ENCODE measurements at regions not wholly inside any gene's neighbourhood (a gene's known extent, or its start where the extent isn't known, plus 50 kb on each side); places are given as distances from the start of the nearest gene placed in this dataset.

GRCh38 chr17:45729294-45729907, 54.7 kb upstream of the CRHR1 start:
- Histone ChIP-seq H3K4me1 (ENCODE audit: control insufficient read depth in 1 of 2, low read depth in 2 of 2) (no peaks in the 10 kb centered on the region), H3K9me3 (peaks cover 12% of the 10 kb centered on the region), H3K4me3 (no peak overlapping the region), H3K36me3 (no peaks in the 10 kb centered on the region), H3K27ac (no peak overlapping the region), H3K27me3 (replicated peaks; ENCODE audit: insufficient read depth) (no peaks in the 10 kb centered on the region)
- no peak for ATAC-seq (ENCODE audit: insufficient number of reproducible peaks, low FRiP score, low read depth)
- no peak for TF ChIP-seq CTCF (IDR thresholded peaks at IDR 0.05)
- DNase-seq (ENCODE audit: low spot score): no peak

GRCh38 chr17:45730192-45730591, 53.9 kb upstream of the CRHR1 start:
- H3K36me3 ChIP-seq: no peaks in the 10 kb centered on the region
- TF ChIP-seq CTCF (IDR thresholded peaks at IDR 0.05): no peak
- H3K27ac ChIP-seq: no peak overlapping the region
- ATAC-seq (ENCODE audit: insufficient number of reproducible peaks, low FRiP score, low read depth): no peak
- H3K4me3 ChIP-seq: no peak overlapping the region
- no peaks in the 10 kb centered on the region for H3K4me1 ChIP-seq (ENCODE audit: control insufficient read depth in 1 of 2, low read depth in 2 of 2)
- no peaks in the 10 kb centered on the region for H3K27me3 ChIP-seq (replicated peaks; ENCODE audit: insufficient read depth)
- no peak for DNase-seq (ENCODE audit: low spot score)
- peaks cover 12% of the 10 kb centered on the region for H3K9me3 ChIP-seq

GRCh38 chr17:45731459-45731858, 52.7 kb upstream of the CRHR1 start:
- Histone ChIP-seq H3K4me1 (ENCODE audit: control insufficient read depth in 1 of 2, low read depth in 2 of 2) (no peaks in the 10 kb centered on the region), H3K9me3 (peaks cover 12% of the 10 kb centered on the region), H3K27me3 (replicated peaks; ENCODE audit: insufficient read depth) (no peaks in the 10 kb centered on the region), H3K4me3 (no peak overlapping the region), H3K27ac (no peak overlapping the region), H3K36me3 (no peaks in the 10 kb centered on the region)
- ATAC-seq (ENCODE audit: insufficient number of reproducible peaks, low FRiP score, low read depth) (no peak), DNase-seq (ENCODE audit: low spot score) (no peak)
- no peak for TF ChIP-seq CTCF (IDR thresholded peaks at IDR 0.05)

GRCh38 chr17:45732926-45733505, 51.1 kb upstream of the CRHR1 start:
- DNase-seq (ENCODE audit: low spot score): no peak
- peaks cover 12% of the 10 kb centered on the region for H3K9me3 ChIP-seq
- H3K27me3 ChIP-seq (replicated peaks; ENCODE audit: insufficient read depth): no peaks in the 10 kb centered on the region
- no peak for TF ChIP-seq CTCF (IDR thresholded peaks at IDR 0.05)
- ATAC-seq (ENCODE audit: insufficient number of reproducible peaks, low FRiP score, low read depth): no peak
- no peak overlapping the region for H3K27ac ChIP-seq
- H3K4me3 ChIP-seq: no peak overlapping the region
- no peaks in the 10 kb centered on the region for H3K36me3 ChIP-seq
- no peaks in the 10 kb centered on the region for H3K4me1 ChIP-seq (ENCODE audit: control insufficient read depth in 1 of 2, low read depth in 2 of 2)

- H3K27ac ChIP-seq: no peak overlapping the region
- no peak for TF ChIP-seq CTCF (IDR thresholded peaks at IDR 0.05)
- peaks cover 12% of the 10 kb centered on the region for H3K9me3 ChIP-seq
- DNase-seq (ENCODE audit: low spot score) (no peak), ATAC-seq (ENCODE audit: insufficient number of reproducible peaks, low FRiP score, low read depth) (no peak)
- no peaks in the 10 kb centered on the region for H3K27me3 ChIP-seq (replicated peaks; ENCODE audit: insufficient read depth)
- H3K36me3 ChIP-seq: no peaks in the 10 kb centered on the region
- H3K4me1 ChIP-seq (ENCODE audit: control insufficient read depth in 1 of 2, low read depth in 2 of 2): no peaks in the 10 kb centered on the region
- H3K4me3 ChIP-seq: no peak overlapping the region
These were observed 50.3 kb upstream of the CRHR1 start for GRCh38 chr17:45733781-45734180.
